Rectal smooth muscle tissue (tissue), 1 donor: ENCODE measurements at regions not wholly inside any gene's neighbourhood (a gene's known extent, or its start where the extent isn't known, plus 50 kb on each side); places are given as distances from the start of the nearest gene placed in this dataset.
"Not testable (repeated sequence)": the region's sequence is repeated elsewhere in the genome, so short reads cannot be mapped to it uniquely, and the experiment has no call there.

Source experiments
- H3K27ac ChIP-seq: one replicate; pipeline ENCODE4 v1.7.0; 2013; ENCODE audit warnings: low read depth, low read length, inconsistent platforms
- H3K27me3 ChIP-seq: one replicate; pipeline ENCODE4 v1.7.0; 2013; ENCODE audit warnings: low read length; ENCODE audit not compliant: control insufficient read depth, insufficient read depth
- H3K36me3 ChIP-seq: one replicate; pipeline ENCODE4 v1.7.0; 2013; ENCODE audit warnings: low read length; ENCODE audit not compliant: control insufficient read depth, insufficient read depth
- H3K4me1 ChIP-seq: one replicate; pipeline ENCODE4 v1.7.0; 2013; ENCODE audit warnings: low read length; ENCODE audit not compliant: control insufficient read depth, insufficient read depth
- H3K4me3 ChIP-seq: one replicate; pipeline ENCODE4 v1.7.0; 2013; ENCODE audit warnings: low read length
- H3K9ac ChIP-seq: one replicate; pipeline ENCODE4 v1.7.0; 2013; ENCODE audit warnings: low read length

GRCh38 chr16:9340526-9341256 is 249.2 kb downstream of the HAPSTR1 start:
- no peak overlapping the region for H3K9ac ChIP-seq
- H3K27ac ChIP-seq: no peak overlapping the region
- H3K4me3 ChIP-seq: no peak overlapping the region
- no peaks in the 10 kb centered on the region for H3K4me1 ChIP-seq
- no peaks in the 10 kb centered on the region for H3K36me3 ChIP-seq
- no peaks in the 10 kb centered on the region for H3K27me3 ChIP-seq

- Histone ChIP-seq H3K4me3 (no peak overlapping the region), H3K4me1 (no peaks in the 10 kb centered on the region), H3K9ac (no peak overlapping the region), H3K27me3 (no peaks in the 10 kb centered on the region), H3K27ac (no peak overlapping the region), H3K36me3 (no peaks in the 10 kb centered on the region)
Measured at GRCh38 chr16:9343276-9343675, 251.8 kb downstream of the HAPSTR1 start.

- no peaks in the 10 kb centered on the region for H3K27me3 ChIP-seq
- H3K9ac ChIP-seq: no peak overlapping the region
- no peak overlapping the region for H3K4me3 ChIP-seq
- H3K27ac ChIP-seq: no peak overlapping the region
- no peaks in the 10 kb centered on the region for H3K4me1 ChIP-seq
- H3K36me3 ChIP-seq: no peaks in the 10 kb centered on the region
Measured at GRCh38 chr16:9344508-9344907, 253.1 kb downstream of the HAPSTR1 start.

- no peak overlapping the region for H3K4me3 ChIP-seq
- no peaks in the 10 kb centered on the region for H3K4me1 ChIP-seq
- H3K9ac ChIP-seq: no peak overlapping the region
Measured at GRCh38 chr16:9345046-9345445, 253.6 kb downstream of the HAPSTR1 start.

GRCh38 chr16:9345880-9346279 is 254.4 kb downstream of the HAPSTR1 start:
- H3K36me3 ChIP-seq: no peaks in the 10 kb centered on the region
- no peaks in the 10 kb centered on the region for H3K4me1 ChIP-seq
- H3K27ac ChIP-seq: no peak overlapping the region
- H3K27me3 ChIP-seq: no peaks in the 10 kb centered on the region
- H3K4me3 ChIP-seq: no peak overlapping the region
- no peak overlapping the region for H3K9ac ChIP-seq

More at GRCh38 chr16:9345046-9345445, 253.6 kb downstream of the HAPSTR1 start:
- Histone ChIP-seq H3K36me3 (no peaks in the 10 kb centered on the region), H3K27ac (no peak overlapping the region), H3K27me3 (no peaks in the 10 kb centered on the region)

- Histone ChIP-seq H3K4me3 (no peak overlapping the region), H3K9ac (no peak overlapping the region), H3K27me3 (no peaks in the 10 kb centered on the region), H3K4me1 (no peaks in the 10 kb centered on the region), H3K27ac (no peak overlapping the region), H3K36me3 (no peaks in the 10 kb centered on the region)
Measured at GRCh38 chr16:9348912-9349311, 257.5 kb downstream of the HAPSTR1 start.

- not testable (repeated sequence) for H3K27ac ChIP-seq, H3K27me3 ChIP-seq, H3K4me1 ChIP-seq, H3K36me3 ChIP-seq, H3K9ac ChIP-seq, H3K4me3 ChIP-seq
Measured at GRCh38 chr16:9349373-9349960, 258.0 kb downstream of the HAPSTR1 start.

- H3K4me3 ChIP-seq, H3K27ac ChIP-seq, H3K9ac ChIP-seq, H3K36me3 ChIP-seq, H3K27me3 ChIP-seq, H3K4me1 ChIP-seq: not testable (repeated sequence)
Measured at GRCh38 chr16:9350119-9350799, 258.8 kb downstream of the HAPSTR1 start.

GRCh38 chr16:9351440-9351839 is 260.0 kb downstream of the HAPSTR1 start:
- Histone ChIP-seq H3K27me3 (no peaks in the 10 kb centered on the region), H3K9ac (no peak overlapping the region), H3K4me1 (no peaks in the 10 kb centered on the region), H3K4me3 (no peak overlapping the region), H3K27ac (no peak overlapping the region), H3K36me3 (no peaks in the 10 kb centered on the region)

- H3K4me3 ChIP-seq: no peak overlapping the region
- no peaks in the 10 kb centered on the region for H3K4me1 ChIP-seq
- H3K36me3 ChIP-seq: no peaks in the 10 kb centered on the region
- no peak overlapping the region for H3K27ac ChIP-seq
- H3K9ac ChIP-seq: no peak overlapping the region
- no peaks in the 10 kb centered on the region for H3K27me3 ChIP-seq
Measured at GRCh38 chr16:9351841-9352434, 260.5 kb downstream of the HAPSTR1 start.

- Histone ChIP-seq H3K4me3 (no peak overlapping the region), H3K27ac (no peak overlapping the region), H3K36me3 (no peaks in the 10 kb centered on the region), H3K27me3 (no peaks in the 10 kb centered on the region), H3K4me1 (no peaks in the 10 kb centered on the region), H3K9ac (no peak overlapping the region)
Measured at GRCh38 chr16:9357829-9358228, 266.4 kb downstream of the HAPSTR1 start.

GRCh38 chr16:9360075-9360474 is 268.6 kb downstream of the HAPSTR1 start:
- Histone ChIP-seq H3K27me3 (no peaks in the 10 kb centered on the region), H3K4me1 (peaks cover 5% of the 10 kb centered on the region), H3K27ac (no peak overlapping the region), H3K4me3 (no peak overlapping the region), H3K9ac (no peak overlapping the region), H3K36me3 (no peaks in the 10 kb centered on the region)
